A549 (cell line): ENCODE measurements at regions not wholly inside any gene's neighbourhood (a gene's known extent, or its start where the extent isn't known, plus 50 kb on each side); places are given as distances from the start of the nearest gene placed in this dataset.
"Not testable (repeated sequence)": the region's sequence is repeated elsewhere in the genome, so short reads cannot be mapped to it uniquely, and the experiment has no call there.

Experiments
- ATAC-seq, 2 experiments: fragments of 200-7000 bp in 1 of 2; fragments of >200 bp in 1 of 2; cut with Nextera tagmentation in 1 of 2; cut with Tn5 transposase in 1 of 2; 3 replicates each; pipeline versions ENCODE4 v1.8.0 to v1.9.1; 2018 to 2020; ENCODE audit warnings: mild to moderate bottlenecking in 1 of 2, moderate library complexity in 1 of 2
- CTCF ChIA-PET: fragments of 300-600 bp; sonication (Branson Sonifier 250); formaldehyde crosslinking; extraction: SDS; loops from one replicate; lab custom pipeline; 2021; ENCODE audit warnings: antibody characterized with exemption, inconsistent platforms; lab: Yijun Ruan, JAX
- POLR2A ChIA-PET: fragments of 350-600 bp; formaldehyde crosslinking; extraction: SDS; loops from one replicate; lab custom pipeline; 2021; ENCODE audit warnings: antibody characterized with exemption, inconsistent platforms; lab: Yijun Ruan, JAX
- DNase-seq, 2 experiments: peaks; one replicate each; pipeline versions ENCODE4 v3.0.0 to v3.0.0-alpha.2; 2011 to 2016; ENCODE audit warnings: low read depth in 1 of 2, low spot score in 1 of 2
- FAIRE-seq: peaks from 2 replicates; lab custom pipeline; 2011; peaks lifted over from hg19 to GRCh38; lab: Jason Lieb, UNC
- H3K27ac ChIP-seq, 2 experiments: fragments of >200 bp; sonication (Bioruptor Twin); formaldehyde crosslinking; 3 replicates each; pipeline ENCODE4 v1.5.1; 2016 to 2017
- H3K4me1 ChIP-seq: fragments of >200 bp; sonication (Bioruptor Twin); formaldehyde crosslinking; 3 replicates; pipeline ENCODE4 v1.6.1; 2016
- H3K4me2 ChIP-seq: fragments of >200 bp; sonication (Bioruptor Twin); formaldehyde crosslinking; 3 replicates; pipeline ENCODE4 v1.6.1; 2016
- H3K4me3 ChIP-seq: fragments of >200 bp; sonication (Bioruptor Twin); formaldehyde crosslinking; 3 replicates; pipeline ENCODE4 v1.5.1; 2016
- H3K9me3 ChIP-seq: fragments of >200 bp; sonication (Bioruptor Twin); formaldehyde crosslinking; 3 replicates; pipeline ENCODE4 v1.6.1; 2016
- BHLHE40 ChIP-seq: IDR thresholded peaks from 2 replicates; pipeline ENCODE4 v1.6.1; 2012; ENCODE audit warnings: low read depth, low read length, inconsistent platforms
- CHD2 ChIP-seq: fragments of 150-350 bp; IDR thresholded peaks from 2 replicates; pipeline ENCODE4 v1.6.1; 2014; ENCODE audit warnings: low read length; ENCODE audit not compliant: partially characterized antibody
- CHD4 ChIP-seq: fragments of 200-600 bp; sonication (generic); IDR thresholded peaks from 2 replicates; pipeline ENCODE4 v1.6.1; 2016; ENCODE audit warnings: antibody characterized with exemption, mild to moderate bottlenecking, borderline replicate concordance
- FOSL2 ChIP-seq, 2 experiments: fragments of 450-650 bp in 1 of 2; fragments of >200 bp in 1 of 2; sonication (Bioruptor Twin) in 1 of 2; formaldehyde crosslinking; IDR thresholded peaks; 2 replicates each; pipeline versions ENCODE4 v1.5.0 to v1.6.1; 2016 to 2020; ENCODE audit warnings: mild to moderate bottlenecking in 1 of 2, moderate library complexity in 1 of 2
- FOXS1 ChIP-seq: fragments of 250-450 bp; sonication (Bioruptor Pico); IDR thresholded peaks from 2 replicates; pipeline ENCODE4 v1.5.0; 2020; ENCODE audit warnings: mild to moderate bottlenecking, moderate library complexity
- HDAC2 ChIP-seq: fragments of 200-600 bp; sonication (generic); IDR thresholded peaks from 2 replicates; pipeline ENCODE4 v1.6.1; 2016
- HEYL ChIP-seq: fragments of 250-450 bp; sonication (Bioruptor Pico); IDR thresholded peaks from 2 replicates; pipeline ENCODE4 v1.8.0; 2021; ENCODE audit warnings: mild to moderate bottlenecking, moderate library complexity
- HOXA7 ChIP-seq: fragments of 250-450 bp; sonication (Bioruptor Pico); IDR thresholded peaks from 2 replicates; pipeline ENCODE4 v1.5.0; 2020; ENCODE audit warnings: mild to moderate bottlenecking, moderate library complexity
- KDM5A ChIP-seq: fragments of 200-600 bp; sonication (generic); IDR thresholded peaks from 2 replicates; pipeline ENCODE4 v1.6.1; 2016; ENCODE audit warnings: antibody characterized with exemption, mild to moderate bottlenecking
- PHF8 ChIP-seq: fragments of 200-600 bp; sonication (generic); IDR thresholded peaks from 2 replicates; pipeline ENCODE4 v1.6.1; 2016; ENCODE audit warnings: low read depth, mild to moderate bottlenecking, antibody characterized with exemption, moderate library complexity, borderline replicate concordance
- RARB ChIP-seq: fragments of 250-450 bp; sonication (Bioruptor Pico); IDR thresholded peaks from 2 replicates; pipeline ENCODE4 v1.8.0; 2021; ENCODE audit warnings: mild to moderate bottlenecking, moderate library complexity
- SMC3 ChIP-seq: fragments of >200 bp; sonication (Bioruptor Twin); formaldehyde crosslinking; IDR thresholded peaks from 3 replicates; pipeline ENCODE4 v1.6.1; 2018; ENCODE audit warnings: inconsistent platforms
- SREBF2 ChIP-seq: fragments of 450-650 bp; IDR thresholded peaks from 2 replicates; pipeline ENCODE4 v1.6.1; 2014; ENCODE audit warnings: mild to moderate bottlenecking, moderate library complexity
- TFCP2L1 ChIP-seq: fragments of 250-450 bp; sonication (Bioruptor Pico); IDR thresholded peaks from 2 replicates; pipeline ENCODE4 v1.5.0; 2021; ENCODE audit warnings: mild to moderate bottlenecking
- ZC3H11A ChIP-seq: fragments of 450-650 bp; IDR thresholded peaks from 2 replicates; pipeline ENCODE4 v1.6.1; 2014; ENCODE audit warnings: antibody characterized with exemption, mild to moderate bottlenecking
- ZSCAN20 ChIP-seq: fragments of 250-450 bp; sonication (Bioruptor Pico); IDR thresholded peaks from 2 replicates; pipeline ENCODE4 v1.8.0; 2022; ENCODE audit warnings: mild to moderate bottlenecking, moderate library complexity
- WGBS: methylation state at CpG from one replicate; pipeline ENCODE4 v1.1.6; 2017; ENCODE audit errors: missing lambda C conversion rate; 5-methylcytosine and 5-hydroxymethylcytosine counted together
- TF ChIP-seq, protein P1 (sequence below): fragments of 250-450 bp; sonication (Bioruptor Pico); IDR thresholded peaks from 2 replicates; pipeline ENCODE4 v1.5.0; 2021; ENCODE audit warnings: mild to moderate bottlenecking, moderate library complexity, borderline replicate concordance
- TF ChIP-seq, protein P2 (sequence below): IDR thresholded peaks from 2 replicates; pipeline ENCODE4 v1.6.1; 2012
- TF ChIP-seq, protein P3 (sequence below): fragments of 150-350 bp; IDR thresholded peaks from 2 replicates; pipeline ENCODE4 v1.6.1; 2014; ENCODE audit warnings: low read depth, mild to moderate bottlenecking, low read length
- TF ChIP-seq, protein P4 (sequence below): fragments of 250-450 bp; sonication (Bioruptor Pico); IDR thresholded peaks from 2 replicates; pipeline ENCODE4 v1.5.0; 2020; ENCODE audit warnings: low read depth, mild to moderate bottlenecking, moderate library complexity
- TF ChIP-seq, protein P5 (sequence below): fragments of 450-650 bp; IDR thresholded peaks from 2 replicates; pipeline ENCODE4 v1.6.1; 2014; ENCODE audit warnings: antibody characterized with exemption

DNA sequence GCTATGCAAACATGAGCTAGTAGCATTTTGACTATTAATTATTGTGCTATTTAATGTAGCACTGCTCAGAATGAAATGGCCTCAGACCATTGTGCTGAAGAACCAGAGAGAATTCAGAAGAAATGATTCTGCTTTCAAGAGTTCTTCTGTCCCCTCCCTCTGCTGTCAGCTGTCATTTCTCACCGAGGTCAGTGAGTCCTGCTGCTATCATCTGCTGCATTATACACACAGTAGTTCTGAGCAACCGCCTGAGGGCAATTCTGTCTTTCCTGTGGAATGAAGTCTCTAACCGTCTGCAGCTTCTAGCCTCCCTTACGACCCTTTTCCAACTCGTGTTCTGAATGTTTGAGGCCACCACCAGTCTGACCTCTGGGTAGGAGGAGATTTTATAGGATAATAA, 249.4 kb downstream of the HNRNPD start (continued):
- no peak for TF ChIP-seq CHD2

DNA sequence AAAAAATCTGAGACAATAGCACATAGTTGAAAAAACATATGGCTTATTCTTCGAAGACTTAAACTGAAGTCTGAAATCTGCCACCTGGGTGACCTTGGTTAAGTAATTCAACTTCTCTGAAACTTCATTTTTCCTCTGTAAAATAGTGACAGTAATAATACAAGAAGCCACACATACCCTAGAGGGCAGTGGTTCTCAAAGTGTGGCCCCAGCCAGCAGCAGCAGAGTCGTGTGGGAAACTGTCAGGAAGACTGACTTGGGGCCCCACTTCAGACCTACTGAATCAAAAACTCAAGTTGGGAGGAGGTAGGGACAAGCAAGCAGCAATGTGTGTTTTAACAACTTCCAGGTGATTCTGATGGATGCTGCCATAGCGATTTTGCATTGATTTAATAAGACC, 249.9 kb downstream of the HNRNPD start:
- DNase-seq (no peak), FAIRE-seq (no peak), ATAC-seq (no peak)
- 0% methylated on average over 3 of the region's 3 CpGs for WGBS
- ChIA-PET CTCF (no interaction called here), POLR2A (no interaction called here)
- Histone ChIP-seq H3K4me2 (no peak overlapping the region), H3K4me1 (no peaks in the 10 kb centered on the region), H3K4me3 (no peak overlapping the region), H3K27ac (no peak overlapping the region), H3K9me3 (no peaks in the 10 kb centered on the region)
- TF ChIP-seq TFCP2L1 (no peak), FOXS1 (no peak), KDM5A (no peak), HOXA7 (CRISPR knock-in tag) (no peak), SREBF2 (no peak), HEYL (CRISPR knock-in tag) (no peak), RARB (no peak), SMC3 (no peak), PHF8 (no peak), ZSCAN20 (CRISPR knock-in tag) (no peak)
- TF ChIP-seq, protein P1, sequence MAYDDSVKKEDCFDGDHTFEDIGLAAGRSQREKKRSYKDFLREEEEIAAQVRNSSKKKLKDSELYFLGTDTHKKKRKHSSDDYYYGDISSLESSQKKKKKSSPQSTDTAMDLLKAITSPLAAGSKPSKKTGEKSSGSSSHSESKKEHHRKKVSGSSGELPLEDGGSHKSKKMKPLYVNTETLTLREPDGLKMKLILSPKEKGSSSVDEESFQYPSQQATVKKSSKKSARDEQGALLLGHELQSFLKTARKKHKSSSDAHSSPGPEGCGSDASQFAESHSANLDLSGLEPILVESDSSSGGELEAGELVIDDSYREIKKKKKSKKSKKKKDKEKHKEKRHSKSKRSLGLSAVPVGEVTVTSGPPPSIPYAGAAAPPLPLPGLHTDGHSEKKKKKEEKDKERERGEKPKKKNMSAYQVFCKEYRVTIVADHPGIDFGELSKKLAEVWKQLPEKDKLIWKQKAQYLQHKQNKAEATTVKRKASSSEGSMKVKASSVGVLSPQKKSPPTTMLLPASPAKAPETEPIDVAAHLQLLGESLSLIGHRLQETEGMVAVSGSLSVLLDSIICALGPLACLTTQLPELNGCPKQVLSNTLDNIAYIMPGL (CRISPR knock-in tag): no peak
- TF ChIP-seq, protein P2, sequence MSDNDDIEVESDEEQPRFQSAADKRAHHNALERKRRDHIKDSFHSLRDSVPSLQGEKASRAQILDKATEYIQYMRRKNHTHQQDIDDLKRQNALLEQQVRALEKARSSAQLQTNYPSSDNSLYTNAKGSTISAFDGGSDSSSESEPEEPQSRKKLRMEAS: no peak
- TF ChIP-seq, protein P3, sequence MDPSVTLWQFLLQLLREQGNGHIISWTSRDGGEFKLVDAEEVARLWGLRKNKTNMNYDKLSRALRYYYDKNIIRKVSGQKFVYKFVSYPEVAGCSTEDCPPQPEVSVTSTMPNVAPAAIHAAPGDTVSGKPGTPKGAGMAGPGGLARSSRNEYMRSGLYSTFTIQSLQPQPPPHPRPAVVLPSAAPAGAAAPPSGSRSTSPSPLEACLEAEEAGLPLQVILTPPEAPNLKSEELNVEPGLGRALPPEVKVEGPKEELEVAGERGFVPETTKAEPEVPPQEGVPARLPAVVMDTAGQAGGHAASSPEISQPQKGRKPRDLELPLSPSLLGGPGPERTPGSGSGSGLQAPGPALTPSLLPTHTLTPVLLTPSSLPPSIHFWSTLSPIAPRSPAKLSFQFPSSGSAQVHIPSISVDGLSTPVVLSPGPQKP: no peak
- TF ChIP-seq, protein P4, sequence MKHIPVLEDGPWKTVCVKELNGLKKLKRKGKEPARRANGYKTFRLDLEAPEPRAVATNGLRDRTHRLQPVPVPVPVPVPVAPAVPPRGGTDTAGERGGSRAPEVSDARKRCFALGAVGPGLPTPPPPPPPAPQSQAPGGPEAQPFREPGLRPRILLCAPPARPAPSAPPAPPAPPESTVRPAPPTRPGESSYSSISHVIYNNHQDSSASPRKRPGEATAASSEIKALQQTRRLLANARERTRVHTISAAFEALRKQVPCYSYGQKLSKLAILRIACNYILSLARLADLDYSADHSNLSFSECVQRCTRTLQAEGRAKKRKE (CRISPR knock-in tag): no peak

DNA sequence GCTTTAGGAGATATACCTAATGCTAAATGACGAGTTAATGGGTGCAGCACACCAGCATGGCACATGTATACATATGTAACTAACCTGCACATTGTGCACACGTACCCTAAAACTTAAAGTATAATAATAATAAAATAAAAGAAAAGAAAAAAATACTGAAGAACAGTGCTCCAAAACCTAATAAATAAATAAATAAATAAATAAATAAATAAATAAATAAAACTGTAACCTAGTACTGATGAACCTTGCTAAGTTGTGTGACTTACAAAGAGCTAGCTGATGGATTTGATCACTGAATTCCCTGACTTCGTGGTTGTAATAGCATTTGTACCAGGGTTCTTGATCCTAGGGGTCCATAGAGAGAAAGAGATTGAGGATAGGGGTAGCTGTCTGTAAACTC, 258.6 kb downstream of the HNRNPD start:
- TF ChIP-seq ZC3H11A: peak; percentile 63
- TF ChIP-seq, all 56 proteins: peak for 1; not testable (repeated sequence) for 55
- H3K9me3 ChIP-seq, H3K27ac ChIP-seq, H3K4me3 ChIP-seq, FAIRE-seq, H3K4me2 ChIP-seq, POLR2A ChIA-PET, DNase-seq, ATAC-seq, H3K4me1 ChIP-seq, CTCF ChIA-PET: not testable (repeated sequence)
- 14% methylated on average over 2 of the region's 3 CpGs for WGBS

DNA sequence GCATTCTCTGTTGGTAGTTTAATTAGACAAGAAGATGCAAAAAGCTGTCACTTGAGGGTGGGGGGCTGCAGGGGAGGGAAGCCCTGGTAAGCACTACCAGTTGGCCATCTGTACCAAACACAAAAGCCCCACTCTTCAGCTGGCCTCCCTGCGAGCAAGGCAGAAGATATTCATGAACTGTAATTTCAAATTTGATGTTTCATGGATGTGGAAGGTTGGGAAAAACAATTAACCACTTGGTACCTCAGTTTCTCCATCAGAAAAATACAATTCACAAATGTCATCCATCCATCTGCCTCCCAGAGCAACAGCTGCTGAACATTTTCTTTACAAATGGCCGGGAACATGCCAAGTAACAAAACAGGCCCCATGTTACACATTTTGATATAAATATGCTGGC, 265.3 kb downstream of the HNRNPD start:
- Histone ChIP-seq H3K9me3 (no peaks in the 10 kb centered on the region), H3K4me3 (no peak overlapping the region), H3K4me1 (no peaks in the 10 kb centered on the region), H3K4me2 (no peak overlapping the region), H3K27ac (no peak overlapping the region)
- no peak for DNase-seq
- FAIRE-seq: no peak
- TF ChIP-seq, protein P5, sequence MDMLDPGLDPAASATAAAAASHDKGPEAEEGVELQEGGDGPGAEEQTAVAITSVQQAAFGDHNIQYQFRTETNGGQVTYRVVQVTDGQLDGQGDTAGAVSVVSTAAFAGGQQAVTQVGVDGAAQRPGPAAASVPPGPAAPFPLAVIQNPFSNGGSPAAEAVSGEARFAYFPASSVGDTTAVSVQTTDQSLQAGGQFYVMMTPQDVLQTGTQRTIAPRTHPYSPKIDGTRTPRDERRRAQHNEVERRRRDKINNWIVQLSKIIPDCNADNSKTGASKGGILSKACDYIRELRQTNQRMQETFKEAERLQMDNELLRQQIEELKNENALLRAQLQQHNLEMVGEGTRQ: no peak
- TF ChIP-seq HDAC2 (no peak), CHD4 (no peak), HOXA7 (CRISPR knock-in tag) (no peak), FOSL2 (IDR thresholded peaks at IDR 0.05) (no peak), FOSL2 (CRISPR knock-in tag; IDR thresholded peaks at IDR 0.05) (no peak), BHLHE40 (no peak)
- ATAC-seq: no peak
- ChIA-PET POLR2A (no interaction called here), CTCF (no interaction called here)
- WGBS: 0% methylated on average over 2 of the region's 2 CpGs
